Activated naive CD4-positive, alpha-beta T cell treated with Interleukin-2 at 50 U/mL for 16 hours (primary cell): ENCODE measurements at regions not wholly inside any gene's neighbourhood (a gene's known extent, or its start where the extent isn't known, plus 50 kb on each side); places are given as distances from the start of the nearest gene placed in this dataset.
"Not testable (repeated sequence)": the region's sequence is repeated elsewhere in the genome, so short reads cannot be mapped to it uniquely, and the experiment has no call there.

Experiments used
- DNase-seq: peaks from one replicate; pipeline ENCODE4 v3.0.0-alpha.2; 2020

DNA sequence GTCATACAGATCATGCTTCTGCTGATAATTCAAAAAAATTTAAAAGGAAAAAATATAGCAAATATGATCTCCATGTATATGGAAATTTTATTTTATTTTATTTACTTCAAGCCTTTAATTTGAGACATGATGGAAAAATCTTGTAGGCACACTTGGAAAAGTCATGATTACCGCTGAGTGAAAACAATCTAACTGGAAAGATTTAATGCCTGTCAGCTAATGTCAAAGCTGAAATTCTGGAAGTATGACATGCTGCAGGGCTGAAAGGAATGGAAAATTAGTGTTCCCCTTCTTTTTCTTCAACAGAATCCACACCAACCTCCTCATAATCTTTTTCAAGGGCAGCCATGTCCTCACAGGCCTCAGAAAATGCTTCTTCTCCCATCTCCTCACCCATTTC lies 58.2 kb downstream of the RPRM start:
- no peak for DNase-seq

GRCh38 chr2:153417077-153417476 lies 61.5 kb downstream of the RPRM start:
- no peak for DNase-seq

DNA sequence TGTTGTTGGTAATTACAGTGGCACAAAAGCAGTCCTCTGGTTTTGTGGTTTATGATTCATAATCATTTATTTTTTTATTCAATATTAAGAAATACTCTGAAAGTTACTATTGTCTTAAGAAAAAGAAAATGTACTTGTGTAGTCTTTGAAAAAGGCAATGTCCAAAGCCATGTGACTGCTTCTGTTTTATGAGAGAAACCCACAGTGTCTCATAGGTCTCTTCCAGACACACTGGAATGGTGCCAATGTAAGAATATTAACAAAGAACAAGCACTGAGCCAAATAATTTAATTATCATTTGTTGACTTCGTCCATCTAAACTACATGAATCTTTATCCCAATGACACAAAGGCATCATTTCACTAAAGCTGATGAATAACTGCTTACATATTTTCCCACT lies 62.5 kb downstream of the RPRM start:
- DNase-seq: no peak

DNA sequence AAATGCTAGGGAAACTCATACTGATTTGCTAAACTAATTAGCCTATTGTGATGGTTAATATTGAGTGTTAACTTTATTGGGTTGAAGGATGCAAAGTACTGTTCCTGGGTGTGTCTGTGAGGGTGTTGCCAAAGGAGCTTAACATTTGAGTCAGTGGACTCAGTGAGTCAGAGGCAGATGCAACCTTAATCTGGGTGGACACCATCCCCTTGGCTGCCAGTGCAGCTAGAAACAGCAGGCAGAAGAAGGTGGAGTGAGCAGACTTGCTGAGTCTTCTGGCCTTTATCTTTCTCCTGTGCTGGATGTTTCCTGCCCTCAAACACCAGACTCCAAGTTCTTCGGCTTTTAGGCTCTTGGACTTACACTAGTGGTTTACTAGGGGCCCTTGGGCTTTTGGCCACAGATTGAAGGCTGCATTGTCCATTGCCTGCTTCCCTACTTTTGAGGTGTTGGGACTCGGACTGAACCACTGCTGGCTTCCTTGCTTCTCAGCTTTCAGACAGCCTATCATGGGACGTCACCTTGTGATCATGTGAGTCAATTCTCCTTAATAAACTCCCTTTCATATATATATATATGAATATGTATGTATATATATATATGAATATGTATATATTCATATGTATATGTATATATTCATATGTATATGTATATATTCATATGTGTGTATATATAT lies 69.7 kb downstream of the RPRM start:
- no peak for DNase-seq

- no peak for DNase-seq
Measured at GRCh38 chr2:153405196-153405595, 73.4 kb downstream of the RPRM start.

- no peak for DNase-seq
Measured at GRCh38 chr2:153404792-153405191, 73.8 kb downstream of the RPRM start.

GRCh38 chr2:153403940-153404339 lies 74.6 kb downstream of the RPRM start:
- no peak for DNase-seq

DNA sequence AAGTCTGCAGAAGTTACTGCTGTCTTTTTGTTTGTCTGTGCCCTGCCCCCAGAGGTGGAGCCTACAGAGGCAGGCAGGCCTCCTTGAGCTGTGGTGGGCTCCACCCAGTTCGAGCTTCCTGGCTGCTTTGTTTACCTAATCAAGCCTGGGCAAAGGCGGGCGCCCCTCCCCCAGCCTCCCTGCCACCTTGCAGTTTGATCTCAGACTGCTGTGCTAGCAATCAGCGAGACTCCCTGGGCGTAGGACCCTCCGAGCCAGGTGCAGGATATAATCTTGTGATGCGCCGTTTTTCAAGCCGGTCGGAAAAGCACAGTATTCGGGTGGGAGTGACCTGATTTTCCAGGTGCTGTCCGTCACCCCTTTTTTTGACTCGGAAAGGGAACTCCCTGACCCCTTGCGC lies 75.2 kb downstream of the RPRM start:
- DNase-seq: not testable (repeated sequence)

DNA sequence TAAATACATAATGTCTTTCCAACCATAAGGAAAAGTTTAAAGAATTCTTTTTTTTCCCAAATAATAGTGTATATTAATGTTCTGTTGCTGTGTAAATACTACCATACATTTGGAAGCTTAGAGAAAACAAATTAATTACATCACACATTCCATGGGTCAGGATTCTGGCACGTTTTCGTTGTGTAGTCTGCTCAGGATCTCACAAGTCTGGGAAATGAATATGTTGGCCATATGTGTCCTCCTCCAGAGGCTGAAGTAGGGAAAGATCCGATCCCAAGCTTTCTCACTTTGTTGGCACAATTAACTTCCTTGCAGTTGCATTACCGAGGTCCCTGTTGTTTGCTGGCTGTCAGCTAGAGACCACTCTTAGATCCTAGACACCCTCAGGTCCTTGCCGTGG lies 83.9 kb downstream of the RPRM start:
- DNase-seq: no peak

DNA sequence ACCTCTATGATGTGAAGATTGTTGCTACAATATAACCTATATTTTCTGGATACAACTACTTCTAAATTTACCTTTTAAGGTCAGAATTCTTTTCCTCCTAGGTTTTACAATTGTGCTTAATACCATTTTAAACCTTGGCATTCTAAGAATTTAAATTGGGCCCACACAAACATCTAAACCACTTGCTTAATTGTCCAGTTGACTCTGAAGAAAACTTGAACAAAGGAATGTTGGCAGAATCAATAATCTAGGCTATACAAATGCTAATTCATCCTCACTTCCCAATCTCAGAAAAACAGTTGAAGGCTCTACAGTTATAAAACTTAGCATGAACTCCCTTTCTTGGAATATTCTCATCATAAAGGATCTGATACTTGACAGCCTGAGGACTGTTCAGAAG lies 84.3 kb downstream of the RPRM start:
- no peak for DNase-seq

DNA sequence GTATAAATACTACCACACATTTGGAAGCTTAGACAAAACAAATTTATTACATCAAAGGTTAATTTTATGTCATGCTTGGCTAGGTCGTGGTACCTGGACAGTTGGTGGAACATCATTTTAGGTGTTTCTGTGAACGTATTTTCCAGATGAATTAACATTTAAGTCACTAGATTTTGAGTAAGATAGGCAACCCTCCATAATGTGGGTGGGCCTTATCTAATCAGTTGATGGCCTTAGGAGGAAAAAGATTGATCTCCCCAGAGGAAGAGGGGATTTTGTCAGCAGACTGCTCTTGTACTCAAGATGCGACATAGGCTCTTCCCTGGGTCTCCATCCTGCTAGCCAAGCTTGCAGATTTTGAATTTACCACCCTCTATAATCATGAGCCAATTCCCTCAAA lies 85.0 kb downstream of the RPRM start:
- DNase-seq: no peak

DNA sequence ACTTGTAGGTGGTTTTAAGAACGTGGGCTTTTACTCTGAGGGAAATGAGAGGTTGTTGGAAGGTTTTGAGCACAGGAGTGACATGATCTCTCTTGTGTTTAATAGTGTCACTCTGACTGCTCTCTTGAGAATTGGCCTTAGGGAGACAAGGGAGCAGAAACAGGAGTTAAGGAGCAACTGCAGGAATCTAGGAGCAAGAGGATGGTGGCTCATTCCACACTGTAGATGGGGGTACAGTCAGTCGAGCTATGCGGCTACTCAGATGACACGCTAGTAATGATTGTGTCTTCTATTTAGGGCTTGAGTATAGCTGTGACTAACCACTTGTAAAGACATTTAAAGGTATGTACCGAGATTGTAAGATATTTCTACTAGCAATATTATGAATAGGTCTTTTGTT lies 87.4 kb downstream of the RPRM start:
- DNase-seq: no peak

- no peak for DNase-seq
Measured at GRCh38 chr2:153388246-153388645, 90.3 kb downstream of the RPRM start.

DNA sequence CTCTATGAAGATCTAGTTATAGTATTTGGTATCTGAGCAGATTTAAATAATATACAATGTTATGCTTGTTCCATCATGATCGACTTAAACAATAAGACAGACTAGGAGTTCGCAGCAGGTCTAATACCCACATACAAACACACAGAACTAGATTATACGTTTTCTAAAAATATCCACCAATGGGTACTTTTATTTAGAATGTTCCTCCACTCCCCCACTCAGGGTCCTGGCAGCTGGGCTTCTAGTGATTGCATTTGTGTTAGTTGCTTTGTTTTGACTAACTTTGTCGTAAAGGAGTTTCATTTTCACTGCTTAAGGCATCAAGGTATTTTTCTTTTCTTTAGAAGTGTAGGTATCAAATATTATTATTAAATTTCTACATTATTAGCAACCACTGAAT lies 91.4 kb downstream of the RPRM start:
- no peak for DNase-seq

- no peak for DNase-seq
Measured at GRCh38 chr2:153386481-153386897, 92.1 kb downstream of the RPRM start.

- no peak for DNase-seq
Measured at GRCh38 chr2:153373510-153374279, 104.9 kb downstream of the RPRM start.

DNA sequence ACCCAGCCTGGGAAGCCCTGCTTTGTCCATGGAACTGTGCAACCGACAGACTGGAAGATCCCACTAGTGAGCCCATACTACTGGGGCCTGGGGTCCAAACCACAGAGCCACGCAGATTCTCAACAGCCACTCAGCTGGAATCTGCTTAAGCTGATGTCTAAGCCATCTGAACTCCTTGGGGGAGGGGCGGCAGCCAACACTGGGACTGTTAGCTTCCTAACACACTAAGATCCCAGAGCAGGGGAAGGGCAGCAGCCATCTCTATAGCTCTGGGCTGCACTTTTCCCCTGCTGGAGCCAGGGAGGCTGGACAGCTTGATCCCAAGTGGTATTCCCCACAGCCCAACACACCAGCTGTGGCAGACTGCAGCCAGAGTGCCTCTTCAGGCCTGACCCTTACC lies 118.3 kb downstream of the RPRM start:
- no peak for DNase-seq

DNA sequence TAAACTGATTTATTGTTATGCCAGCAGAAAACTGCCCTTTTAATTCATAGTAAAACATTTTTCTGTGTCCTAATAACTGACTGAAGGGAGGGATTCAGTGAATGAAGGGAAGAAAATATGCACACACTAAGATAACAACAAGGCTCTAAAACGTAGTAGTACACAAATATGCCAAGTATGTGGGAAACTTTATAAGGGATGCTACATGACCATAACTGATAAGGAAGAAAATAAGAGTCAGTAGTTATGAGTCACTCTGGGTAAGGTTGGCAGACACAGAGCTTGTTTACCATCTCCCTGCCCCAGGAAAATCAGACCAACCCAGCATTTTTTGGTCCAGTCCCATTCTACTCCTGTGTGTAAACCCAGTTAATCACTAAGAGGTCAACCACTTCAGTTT lies 124.2 kb downstream of the RPRM start:
- DNase-seq: no peak

- no peak for DNase-seq
Measured at GRCh38 chr2:153349603-153350002, 129.0 kb downstream of the RPRM start.

DNA sequence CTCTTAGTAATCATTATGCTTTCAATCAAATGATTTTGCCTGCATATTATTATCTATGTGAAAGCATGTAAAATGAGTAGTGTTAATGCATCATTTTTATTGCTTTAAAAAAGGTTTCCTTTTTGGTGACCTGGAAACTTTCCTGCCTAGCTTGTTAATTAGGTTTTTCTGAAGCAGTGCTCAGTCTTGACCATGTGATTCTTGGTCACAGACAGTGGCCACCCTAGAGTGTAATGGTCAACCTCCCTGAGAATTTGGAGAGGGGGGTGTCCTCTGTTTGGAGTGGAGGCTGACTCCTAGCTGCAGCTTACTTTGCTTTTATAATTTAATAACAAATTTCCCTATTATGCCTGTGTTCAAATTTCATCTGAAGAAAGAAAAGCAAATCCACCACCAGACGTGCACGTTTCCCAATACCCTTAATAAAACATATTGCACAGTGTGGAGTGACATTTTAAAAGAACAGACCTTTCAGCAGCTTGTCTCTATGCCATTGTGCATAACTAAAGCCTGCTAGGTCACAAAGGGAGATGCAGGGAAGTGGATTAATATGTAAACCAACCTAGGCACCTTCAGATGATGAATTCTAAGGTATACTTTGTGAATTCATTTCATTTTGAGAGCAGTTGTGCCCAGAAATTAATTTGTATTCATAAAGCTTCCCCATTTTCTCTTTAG lies 130.6 kb downstream of the RPRM start:
- DNase-seq: no peak

- no peak for DNase-seq
Measured at GRCh38 chr2:153320879-153321278, 157.7 kb downstream of the RPRM start.

- no peak for DNase-seq
Measured at GRCh38 chr2:153311432-153311831, 167.1 kb downstream of the RPRM start.

- no peak for DNase-seq
Measured at GRCh38 chr2:153308466-153308865, 170.1 kb downstream of the RPRM start.

GRCh38 chr2:153307223-153307622 lies 171.3 kb downstream of the RPRM start:
- DNase-seq: no peak
